GM23338 (cell line): ENCODE measurements at regions not wholly inside any gene's neighbourhood (a gene's known extent, or its start where the extent isn't known, plus 50 kb on each side); places are given as distances from the start of the nearest gene placed in this dataset.
"Not testable (repeated sequence)": the region's sequence is repeated elsewhere in the genome, so short reads cannot be mapped to it uniquely, and the experiment has no call there.

ENCODE experiments used
- CTCF ChIP-seq, 2 experiments: fragments of 200-600 bp in 1 of 2; sonication (generic) in 1 of 2; conservative IDR thresholded peaks; 2 replicates each; pipeline versions ENCODE4 v1.5.1 to v1.6.1; 2016 to 2017; ENCODE audit warnings: antibody characterized with exemption in 2 of 2, low read depth in 2 of 2, mild to moderate bottlenecking in 2 of 2, moderate library complexity in 1 of 2
- EZH2 ChIP-seq: fragments of 200-600 bp; sonication (generic); IDR thresholded peaks from one replicate; pipeline ENCODE4 v1.8.0; 2017; ENCODE audit warnings: antibody characterized with exemption, mild to moderate bottlenecking, low read depth; ENCODE audit not compliant: unreplicated experiment
- POLR2AphosphoS5 ChIP-seq: IDR thresholded peaks from 2 replicates; pipeline ENCODE4 v1.6.1; 2016; ENCODE audit warnings: antibody characterized with exemption, low read depth

- not testable (repeated sequence) for TF ChIP-seq CTCF (conservative IDR thresholded peaks at IDR 0.05; ENCODE audit: low read depth in 2 of 2); POLR2AphosphoS5; EZH2
These were observed 299.3 kb upstream of the MDFIC2 start for GRCh38 chr3:70611667-70612277.
